H9 (cell line): ENCODE measurements at regions not wholly inside any gene's neighbourhood (a gene's known extent, or its start where the extent isn't known, plus 50 kb on each side); places are given as distances from the start of the nearest gene placed in this dataset.

Experiments
- DNase-seq: peaks from one replicate; pipeline ENCODE4 v3.0.0-alpha.2; 2017
- H2AFZ ChIP-seq: one replicate; pipeline ENCODE4 v1.6.1; 2013; ENCODE audit warnings: mild to moderate bottlenecking, low read length, control low read depth, moderate library complexity
- H2AK5ac ChIP-seq: 2 replicates; pipeline ENCODE4 v1.6.1; 2013; ENCODE audit warnings: low read length, control low read depth, mixed read lengths; ENCODE audit not compliant: insufficient read length
- H2BK120ac ChIP-seq: one replicate; pipeline ENCODE4 v1.6.1; 2013; ENCODE audit warnings: low read depth, mild to moderate bottlenecking, low read length, control low read depth, inconsistent platforms; ENCODE audit not compliant: poor library complexity, severe bottlenecking
- H2BK12ac ChIP-seq: 2 replicates; pipeline ENCODE4 v1.6.1; 2013; ENCODE audit warnings: low read length, control low read depth, mixed read lengths, low read depth; ENCODE audit not compliant: insufficient read length
- H2BK15ac ChIP-seq: 2 replicates; pipeline ENCODE4 v1.6.1; 2013; ENCODE audit warnings: low read depth, low read length, control low read depth
- H2BK20ac ChIP-seq: one replicate; pipeline ENCODE4 v1.6.1; 2013; ENCODE audit warnings: low read depth, mild to moderate bottlenecking, low read length, control low read depth, inconsistent platforms; ENCODE audit not compliant: poor library complexity, severe bottlenecking
- H2BK5ac ChIP-seq: 2 replicates; pipeline ENCODE4 v1.6.1; 2013; ENCODE audit warnings: low read length, control low read depth, mixed read lengths; ENCODE audit not compliant: insufficient read length
- H3K14ac ChIP-seq: 2 replicates; pipeline ENCODE4 v1.6.1; 2013; ENCODE audit warnings: low read length, control low read depth; ENCODE audit not compliant: insufficient read depth
- H3K18ac ChIP-seq: 2 replicates; pipeline ENCODE4 v1.6.1; 2013; ENCODE audit warnings: low read depth, mild to moderate bottlenecking, mixed read lengths, low read length, control low read depth; ENCODE audit not compliant: insufficient read length
- H3K23ac ChIP-seq: 2 replicates; pipeline ENCODE4 v1.6.1; 2013; ENCODE audit warnings: low read length, control low read depth, mixed read lengths, low read depth; ENCODE audit not compliant: insufficient read length
- H3K23me2 ChIP-seq: 2 replicates; pipeline ENCODE4 v1.6.1; 2013; ENCODE audit warnings: low read depth, mild to moderate bottlenecking, mixed read lengths, low read length, control low read depth; ENCODE audit not compliant: insufficient read length, poor library complexity, severe bottlenecking
- H3K27ac ChIP-seq: 2 replicates; pipeline ENCODE4 v1.5.1; 2013; ENCODE audit warnings: low read length, control low read depth, mixed read lengths, low read depth; ENCODE audit not compliant: insufficient read length
- H3K27me3 ChIP-seq: 2 replicates; pipeline ENCODE4 v1.6.1; 2013; ENCODE audit warnings: low read length, control low read depth, inconsistent platforms; ENCODE audit not compliant: insufficient read depth
- H3K4ac ChIP-seq: 2 replicates; pipeline ENCODE4 v1.6.1; 2013; ENCODE audit warnings: low read depth, mild to moderate bottlenecking, control low read depth, inconsistent platforms, low read length, moderate library complexity
- H3K4me1 ChIP-seq: 2 replicates; pipeline ENCODE4 v1.6.1; 2013; ENCODE audit warnings: low read length, control low read depth, inconsistent platforms; ENCODE audit not compliant: insufficient read depth
- H3K4me2 ChIP-seq: 2 replicates; pipeline ENCODE4 v1.6.1; 2013; ENCODE audit warnings: low read length, control low read depth, mixed read lengths; ENCODE audit not compliant: insufficient read length, insufficient read depth
- H3K56ac ChIP-seq: 2 replicates; pipeline ENCODE4 v1.6.1; 2013; ENCODE audit warnings: low read depth, mild to moderate bottlenecking, mixed read lengths, low read length, control low read depth; ENCODE audit not compliant: insufficient read length
- H3K79me1 ChIP-seq: 2 replicates; pipeline ENCODE4 v1.6.1; 2013; ENCODE audit warnings: low read depth, mild to moderate bottlenecking, moderate library complexity, low read length, control low read depth, inconsistent platforms; ENCODE audit not compliant: insufficient read depth, poor library complexity, severe bottlenecking
- H3K79me2 ChIP-seq: 2 replicates; pipeline ENCODE4 v1.6.1; 2013; ENCODE audit warnings: low read length, control low read depth, inconsistent platforms; ENCODE audit not compliant: insufficient read depth
- H3K9ac ChIP-seq: 2 replicates; pipeline ENCODE4 v1.6.1; 2013; ENCODE audit warnings: low read length, control low read depth, mixed read lengths; ENCODE audit not compliant: insufficient read length; ENCODE audit errors: extremely low read depth
- H3K9me3 ChIP-seq: one replicate; pipeline ENCODE4 v1.6.1; 2013; ENCODE audit warnings: low read depth, low read length, inconsistent platforms; ENCODE audit not compliant: control insufficient read depth
- H3T11ph ChIP-seq: one replicate; pipeline ENCODE4 v1.6.1; 2013; ENCODE audit warnings: mild to moderate bottlenecking, low read length, control low read depth, inconsistent platforms
- H4K20me1 ChIP-seq: one replicate; pipeline ENCODE4 v1.6.1; 2013; ENCODE audit not compliant: control insufficient read depth, insufficient read length, insufficient read depth
- H4K5ac ChIP-seq: 2 replicates; pipeline ENCODE4 v1.6.1; 2013; ENCODE audit warnings: low read depth, mild to moderate bottlenecking, mixed read lengths, low read length, control low read depth; ENCODE audit not compliant: insufficient read length
- H4K8ac ChIP-seq: replicated peaks from 2 replicates; pipeline ENCODE4 v1.6.1; 2013; ENCODE audit warnings: low read length, control low read depth, mixed read lengths, low read depth; ENCODE audit not compliant: insufficient read length
- H4K91ac ChIP-seq: 2 replicates; pipeline ENCODE4 v1.6.1; 2013; ENCODE audit warnings: low read depth, mild to moderate bottlenecking, moderate library complexity, mixed read lengths, low read length, control low read depth; ENCODE audit not compliant: insufficient read length
- H3K27ac Mint-ChIP-seq, 3 experiments: 2 replicates in 2 of 3; 3 replicates in 1 of 3; pipeline ENCODE4 v1.8.0; 2020 to 2021; ENCODE audit warnings: mixed read lengths in 3 of 3, mild to moderate bottlenecking in 1 of 3, moderate library complexity in 1 of 3
- H3K27me3 Mint-ChIP-seq: 2 replicates; pipeline ENCODE4 v1.8.0; 2021; ENCODE audit warnings: low read depth, mild to moderate bottlenecking, moderate library complexity, mixed read lengths
- H3K36me3 Mint-ChIP-seq, 3 experiments: 2 replicates in 2 of 3; 3 replicates in 1 of 3; pipeline ENCODE4 v1.8.0; 2020 to 2021; ENCODE audit warnings: low read depth in 3 of 3, mixed read lengths in 3 of 3; ENCODE audit not compliant: insufficient read depth in 1 of 3
- H3K4me1 Mint-ChIP-seq, 2 experiments: 2 replicates each; pipeline ENCODE4 v1.8.0; 2020; ENCODE audit warnings: mixed read lengths in 2 of 2
- H3K4me3 Mint-ChIP-seq, 2 experiments: 2 replicates in 1 of 2; 3 replicates in 1 of 2; pipeline ENCODE4 v1.8.0; 2020 to 2021; ENCODE audit warnings: mild to moderate bottlenecking in 2 of 2, mixed read lengths in 2 of 2, moderate library complexity in 1 of 2
- H3K9me3 Mint-ChIP-seq, 2 experiments: 2 replicates in 1 of 2; 3 replicates in 1 of 2; pipeline ENCODE4 v1.8.0; 2020; ENCODE audit warnings: mild to moderate bottlenecking in 2 of 2, mixed read lengths in 2 of 2, moderate library complexity in 1 of 2
- WGBS: extraction: QIAGEN DNeasy Blood & Tissue Kit; methylation state at CpG from one replicate; pipeline ENCODE4 v1.1.7; 2013; ENCODE audit warnings: missing lambda C conversion rate, low lambda C conversion rate, mixed read lengths; ENCODE audit not compliant: insufficient read length; ENCODE audit errors: extremely low coverage; 5-methylcytosine and 5-hydroxymethylcytosine counted together
- TF ChIP-seq, protein P1 (sequence below): fragments of 200-600 bp; sonication (generic); conservative IDR thresholded peaks from 3 replicates; pipeline ENCODE4 v1.8.0; 2021; ENCODE audit warnings: antibody characterized with exemption, mild to moderate bottlenecking

DNA sequence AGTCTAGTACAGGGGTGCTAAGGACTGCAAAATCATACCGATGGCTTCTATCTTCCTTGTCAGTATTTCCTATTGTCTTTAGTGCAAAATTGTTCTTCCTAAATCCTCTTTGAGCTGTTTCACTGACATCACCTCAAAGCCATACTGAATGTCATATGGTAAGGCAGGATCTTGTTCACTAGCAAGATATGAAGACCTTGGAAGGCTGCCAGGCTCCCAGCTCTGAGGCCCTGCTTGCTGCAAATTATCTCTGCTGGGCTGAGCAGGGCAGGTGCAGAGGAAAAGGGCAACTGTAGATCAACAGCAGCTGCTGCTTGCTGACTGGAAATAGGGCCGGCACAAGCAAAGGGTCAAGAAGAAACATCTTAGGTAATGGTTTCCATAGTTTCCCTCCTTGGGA, 58.2 kb downstream of the PMAIP1 start:
- DNase-seq = no peak

More for the DNA sequence above, 58.2 kb downstream of the PMAIP1 start:
- H2AK5ac ChIP-seq = no peak overlapping the region
- H3K23ac ChIP-seq = no peak overlapping the region
- no peaks in the 10 kb centered on the region for H3K9me3 ChIP-seq
- H3K9me3 Mint-ChIP-seq = no peaks in the 10 kb centered on the region
- H3K27me3 Mint-ChIP-seq = no peaks in the 10 kb centered on the region
- no peak overlapping the region for H3T11ph ChIP-seq
- H3K36me3 Mint-ChIP-seq = no peaks in the 10 kb centered on the region
- H3K4ac ChIP-seq = no peak overlapping the region
- H3K4me1 ChIP-seq = no peaks in the 10 kb centered on the region
- H2BK5ac ChIP-seq = no peak overlapping the region
- no peak overlapping the region for H3K18ac ChIP-seq
- no peak overlapping the region for H2BK120ac ChIP-seq
- H3K27ac ChIP-seq = no peak overlapping the region
- H3K79me2 ChIP-seq = no peaks in the 10 kb centered on the region
- H3K9ac ChIP-seq = no peak overlapping the region
- no peaks in the 10 kb centered on the region for H3K79me1 ChIP-seq
- no peaks in the 10 kb centered on the region for H4K20me1 ChIP-seq
- H2AFZ ChIP-seq = no peak overlapping the region
- no peak overlapping the region for H4K5ac ChIP-seq
- WGBS = no CpG with 5 or more reads among the region's 2 CpGs
- H3K27ac Mint-ChIP-seq = no peak overlapping the region
- H3K14ac ChIP-seq = no peak overlapping the region
- no peak overlapping the region for H4K8ac ChIP-seq
- no peak overlapping the region for H3K4me3 Mint-ChIP-seq
- H2BK15ac ChIP-seq = no peak overlapping the region
- no peaks in the 10 kb centered on the region; a peak in 2 of 4 replicates for H3K4me1 Mint-ChIP-seq
- H3K56ac ChIP-seq = no peak overlapping the region
- H3K4me2 ChIP-seq = no peak overlapping the region
- no peak overlapping the region for H2BK20ac ChIP-seq
- H3K27me3 ChIP-seq = no peaks in the 10 kb centered on the region
- TF ChIP-seq, protein P1, sequence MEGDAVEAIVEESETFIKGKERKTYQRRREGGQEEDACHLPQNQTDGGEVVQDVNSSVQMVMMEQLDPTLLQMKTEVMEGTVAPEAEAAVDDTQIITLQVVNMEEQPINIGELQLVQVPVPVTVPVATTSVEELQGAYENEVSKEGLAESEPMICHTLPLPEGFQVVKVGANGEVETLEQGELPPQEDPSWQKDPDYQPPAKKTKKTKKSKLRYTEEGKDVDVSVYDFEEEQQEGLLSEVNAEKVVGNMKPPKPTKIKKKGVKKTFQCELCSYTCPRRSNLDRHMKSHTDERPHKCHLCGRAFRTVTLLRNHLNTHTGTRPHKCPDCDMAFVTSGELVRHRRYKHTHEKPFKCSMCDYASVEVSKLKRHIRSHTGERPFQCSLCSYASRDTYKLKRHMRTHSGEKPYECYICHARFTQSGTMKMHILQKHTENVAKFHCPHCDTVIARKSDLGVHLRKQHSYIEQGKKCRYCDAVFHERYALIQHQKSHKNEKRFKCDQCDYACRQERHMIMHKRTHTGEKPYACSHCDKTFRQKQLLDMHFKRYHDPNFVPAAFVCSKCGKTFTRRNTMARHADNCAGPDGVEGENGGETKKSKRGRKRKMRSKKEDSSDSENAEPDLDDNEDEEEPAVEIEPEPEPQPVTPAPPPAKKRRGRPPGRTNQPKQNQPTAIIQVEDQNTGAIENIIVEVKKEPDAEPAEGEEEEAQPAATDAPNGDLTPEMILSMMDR = no peak
- H2BK12ac ChIP-seq = no peak overlapping the region
- no peaks in the 10 kb centered on the region for H3K23me2 ChIP-seq
- no peak overlapping the region for H4K91ac ChIP-seq
